Superior temporal gyrus (tissue), 1 donor: ENCODE measurements at regions not wholly inside any gene's neighbourhood (a gene's known extent, or its start where the extent isn't known, plus 50 kb on each side); places are given as distances from the start of the nearest gene placed in this dataset.
"Not testable (repeated sequence)": the region's sequence is repeated elsewhere in the genome, so short reads cannot be mapped to it uniquely, and the experiment has no call there.

ENCODE experiments used
- DNase-seq: peaks from one replicate; pipeline ENCODE4 v3.0.0-alpha.2; 2016; ENCODE audit errors: extremely low spot score

DNA sequence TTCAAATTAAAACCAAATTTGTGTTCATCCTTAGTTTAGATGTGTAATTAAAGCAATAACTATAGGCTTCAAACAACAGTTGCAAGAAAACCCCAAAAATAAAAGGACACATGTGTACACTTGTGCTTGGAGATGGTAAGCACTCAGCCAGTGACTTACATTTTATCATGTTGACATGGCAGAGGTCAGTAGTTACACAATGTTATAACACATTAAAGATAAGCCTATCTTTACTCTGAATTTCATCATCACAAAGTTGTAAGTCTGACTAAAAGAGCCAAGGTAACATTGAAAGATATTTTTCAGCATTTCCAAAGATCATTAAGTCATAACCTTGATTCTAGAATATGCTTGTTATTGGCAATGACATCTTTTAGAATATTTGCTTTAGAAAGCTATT lies 98.5 kb upstream of the PNPLA4 start:
- no peak for DNase-seq

DNA sequence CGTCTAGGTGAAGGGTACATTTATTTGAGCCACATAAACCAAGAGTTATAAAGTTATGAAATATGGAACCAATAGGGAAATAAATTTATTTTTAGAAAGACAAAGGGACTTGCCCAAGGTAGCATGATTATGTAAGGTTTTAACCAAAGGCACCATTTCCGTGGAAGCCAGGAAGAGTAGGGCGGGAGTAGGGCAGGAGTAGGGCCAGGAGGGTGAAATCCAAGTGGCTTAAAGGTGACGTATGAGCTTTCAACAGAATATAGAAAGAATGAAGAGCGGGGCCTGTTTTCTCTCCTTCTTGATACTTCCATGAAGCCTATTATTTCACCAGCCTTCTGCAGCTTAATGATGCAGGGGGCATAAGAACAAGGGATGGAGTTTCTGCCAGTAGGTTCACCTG lies 91.7 kb upstream of the PNPLA4 start:
- DNase-seq, result no peak

DNA sequence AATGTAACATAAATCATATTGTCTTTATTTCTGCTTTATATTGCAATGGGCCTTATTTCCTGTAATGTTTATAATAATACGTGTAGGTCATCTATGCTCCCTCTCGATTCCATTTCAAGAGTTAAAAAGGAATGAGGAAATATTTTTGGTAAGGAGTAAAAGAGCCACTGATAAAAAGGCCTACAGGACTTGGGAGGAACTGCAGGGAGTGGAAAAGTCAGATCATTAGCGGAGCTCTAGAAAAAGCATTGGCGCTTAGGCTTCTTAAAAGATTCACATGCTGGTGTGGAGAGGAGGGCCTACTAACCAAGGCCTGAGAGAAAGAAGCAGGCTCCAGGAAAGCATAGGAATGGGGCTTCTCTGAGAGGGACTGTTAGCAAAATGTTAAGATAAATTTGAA lies 82.9 kb upstream of the PNPLA4 start:
- DNase-seq, result no peak

DNA sequence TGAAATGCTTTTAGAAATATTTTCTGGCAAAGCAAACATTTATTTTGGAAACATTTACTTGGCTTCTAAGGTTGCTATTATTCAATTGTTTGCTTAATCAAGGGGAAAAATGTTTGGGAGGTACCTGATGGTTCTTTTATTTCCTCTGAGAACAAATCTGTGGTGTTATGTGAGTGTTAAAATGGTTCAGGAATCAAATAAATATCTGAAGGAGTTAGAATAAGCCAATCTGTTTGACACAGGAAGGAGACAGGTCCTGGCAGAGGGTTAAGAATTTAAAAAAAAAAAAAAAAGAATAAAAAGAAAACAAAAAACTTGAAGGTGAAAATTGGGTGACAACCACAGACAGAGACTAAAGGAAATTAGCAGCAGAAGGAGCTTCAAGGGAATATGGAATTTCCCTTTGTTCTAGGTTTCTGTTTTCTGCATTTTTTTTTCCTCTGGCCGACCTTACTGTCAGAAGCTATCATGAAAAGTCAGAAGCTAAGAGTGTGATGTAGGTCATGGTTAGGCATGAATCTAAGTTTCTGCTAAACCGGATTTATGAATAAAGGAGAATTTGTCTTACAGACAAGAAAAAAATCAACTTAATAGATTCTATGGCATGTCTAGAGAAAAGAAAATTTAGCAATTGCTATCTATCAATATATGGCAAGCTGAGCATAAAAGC lies 78.6 kb upstream of the PNPLA4 start:
- DNase-seq, result no peak

DNA sequence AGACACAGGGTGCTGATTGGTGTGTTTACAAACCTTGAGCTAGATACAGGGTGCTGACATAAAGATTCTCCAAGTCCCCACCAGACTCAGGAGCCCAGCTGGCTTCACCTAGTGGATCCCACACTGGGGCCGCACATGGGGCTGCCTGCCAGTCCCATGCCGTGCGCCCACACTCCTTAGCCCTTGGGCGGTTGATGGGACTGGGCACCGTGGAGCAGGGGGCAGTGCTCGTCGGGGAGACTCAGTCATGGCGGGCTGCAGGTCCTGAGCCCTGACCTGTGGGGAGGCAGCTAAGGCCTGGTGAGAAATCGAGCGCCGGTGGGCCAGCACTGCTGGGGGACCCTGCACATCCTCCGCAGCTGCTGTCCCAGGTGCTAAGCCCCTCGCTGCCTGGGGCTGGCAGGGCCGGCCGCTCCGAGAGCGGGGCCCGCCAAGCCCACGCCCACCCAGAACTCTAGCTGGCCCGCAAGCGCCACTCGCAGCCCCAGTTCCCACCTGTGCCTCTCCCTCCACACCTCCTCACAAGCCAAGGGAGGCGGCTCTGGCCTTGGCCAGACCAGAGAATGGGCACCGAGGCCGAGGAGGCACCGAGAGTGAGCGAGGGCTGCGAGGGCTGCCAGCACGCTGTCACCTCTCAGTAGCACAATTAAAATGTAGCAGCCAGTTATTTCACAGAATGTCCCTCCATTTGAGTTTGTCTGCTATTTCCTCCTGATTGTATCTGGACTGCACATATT lies 76.1 kb upstream of the PNPLA4 start:
- DNase-seq, result no peak

DNA sequence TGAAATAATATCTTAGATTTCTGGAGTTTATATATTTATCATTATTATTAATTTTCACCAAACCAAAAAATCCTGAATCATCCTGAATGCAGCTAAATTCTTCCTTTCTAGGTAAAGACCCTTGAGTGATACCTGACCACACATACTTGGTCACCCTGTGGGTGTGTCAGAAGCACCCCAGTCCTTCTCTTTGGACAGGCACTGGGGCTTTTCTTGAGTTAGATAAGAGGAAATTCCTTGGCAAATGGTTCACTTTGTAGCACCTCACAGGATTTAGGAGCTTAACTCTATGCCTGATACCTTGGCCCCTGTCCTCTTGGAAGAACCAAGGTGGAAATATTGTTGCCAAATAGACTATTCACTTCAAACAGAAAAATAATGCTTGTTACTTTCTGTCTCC lies 69.6 kb upstream of the PNPLA4 start:
- DNase-seq, result no peak

GRCh38 chrX:7996414-7996813 lies 69.2 kb upstream of the PNPLA4 start:
- DNase-seq, result peak; percentile 55

DNA sequence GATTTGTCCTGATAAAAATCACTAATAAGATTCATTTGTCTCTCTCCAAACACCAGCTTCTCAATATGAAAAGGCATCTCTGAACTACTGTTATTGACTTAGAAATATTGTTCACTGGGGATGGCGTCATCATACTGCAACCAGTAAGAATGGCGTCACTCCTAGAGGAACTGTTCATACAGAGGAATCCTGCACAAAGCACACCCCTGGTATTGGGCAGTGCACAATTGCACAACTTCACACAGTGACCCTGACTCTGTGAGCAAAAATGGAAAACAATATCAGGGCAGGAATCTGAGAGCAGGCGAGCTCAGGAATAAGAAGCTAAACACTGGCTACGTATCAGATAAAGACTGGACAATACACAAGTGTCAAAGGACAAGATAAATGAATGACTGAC lies 66.7 kb upstream of the PNPLA4 start:
- no peak for DNase-seq

- not testable (repeated sequence) for DNase-seq
These were observed 61.0 kb upstream of the PNPLA4 start for GRCh38 chrX:7988013-7988759.

DNA sequence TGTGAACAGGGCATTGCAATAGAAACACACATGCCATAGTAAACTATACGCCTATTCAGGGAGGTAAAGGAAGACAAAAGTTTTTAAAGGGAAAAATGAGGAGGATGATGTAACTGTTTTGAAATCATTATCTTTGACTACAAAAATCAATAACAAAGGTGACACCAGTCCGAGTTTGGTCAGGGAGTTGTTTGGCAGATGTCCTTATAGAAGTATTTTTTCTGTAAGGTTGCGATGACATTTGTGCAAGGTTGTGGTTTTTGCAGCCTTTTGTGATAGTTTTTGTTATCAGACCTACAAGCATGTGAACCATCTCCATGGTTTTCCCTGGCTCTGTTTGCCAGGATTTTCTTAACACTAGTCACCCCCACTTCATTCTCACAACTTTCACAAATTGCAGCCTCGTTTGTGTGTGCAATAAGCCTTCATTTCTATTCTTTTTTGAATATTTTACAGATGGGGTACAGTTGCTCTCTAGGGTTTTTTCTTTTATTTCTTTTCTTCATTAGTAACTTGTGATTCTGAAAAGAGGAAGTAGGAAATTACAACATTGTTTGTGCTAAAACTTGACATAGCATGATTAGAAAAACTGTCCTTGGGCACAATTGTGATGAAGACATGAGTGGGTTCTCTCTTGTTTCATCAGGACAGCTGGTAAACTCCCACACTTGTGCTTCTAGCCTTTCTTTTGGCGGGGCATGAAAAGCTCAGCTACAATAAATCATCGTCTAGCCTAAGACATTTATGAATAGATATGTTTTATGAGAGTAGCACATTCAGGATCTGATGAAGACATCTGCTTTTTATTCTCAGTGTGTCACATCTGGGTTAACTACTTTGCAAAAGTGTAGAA lies 60.2 kb upstream of the PNPLA4 start:
- DNase-seq, result peak; percentile 17

GRCh38 chrX:7986738-7987137 lies 59.5 kb upstream of the PNPLA4 start:
- not testable (repeated sequence) for DNase-seq

DNA sequence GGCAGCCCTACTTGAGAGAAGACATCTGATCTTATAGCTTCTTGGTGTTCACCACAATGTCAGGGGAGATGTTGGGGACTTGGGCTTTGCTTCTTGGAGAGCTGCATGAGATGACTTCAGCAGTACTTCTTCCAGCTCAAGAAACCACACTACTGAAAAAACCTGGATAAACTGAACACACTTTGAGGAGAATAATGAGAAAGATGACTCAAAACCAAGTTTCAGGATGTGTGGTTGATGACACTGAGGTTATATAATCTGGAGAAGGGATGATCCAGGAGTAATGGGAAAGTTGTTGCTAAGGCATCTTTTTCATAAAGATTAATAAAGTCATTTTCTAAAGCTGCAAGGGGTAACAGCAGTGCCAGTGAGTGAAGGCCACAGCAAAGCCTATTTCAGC lies 58.4 kb upstream of the PNPLA4 start:
- DNase-seq, result no peak

GRCh38 chrX:7983581-7983980 lies 56.4 kb upstream of the PNPLA4 start:
- no peak for DNase-seq
